Epithelial cell of prostate (primary cell): ENCODE measurements at regions not wholly inside any gene's neighbourhood (a gene's known extent, or its start where the extent isn't known, plus 50 kb on each side); places are given as distances from the start of the nearest gene placed in this dataset.

Source experiments
- DNase-seq: peaks from one replicate; pipeline ENCODE4 v3.0.0-alpha.2; 2011; ENCODE audit warnings: low read depth, low spot score
- H3K27ac ChIP-seq: fragments of 450-650 bp; 2 replicates; pipeline ENCODE4 v1.5.1; 2017; ENCODE audit warnings: mild to moderate bottlenecking

DNA sequence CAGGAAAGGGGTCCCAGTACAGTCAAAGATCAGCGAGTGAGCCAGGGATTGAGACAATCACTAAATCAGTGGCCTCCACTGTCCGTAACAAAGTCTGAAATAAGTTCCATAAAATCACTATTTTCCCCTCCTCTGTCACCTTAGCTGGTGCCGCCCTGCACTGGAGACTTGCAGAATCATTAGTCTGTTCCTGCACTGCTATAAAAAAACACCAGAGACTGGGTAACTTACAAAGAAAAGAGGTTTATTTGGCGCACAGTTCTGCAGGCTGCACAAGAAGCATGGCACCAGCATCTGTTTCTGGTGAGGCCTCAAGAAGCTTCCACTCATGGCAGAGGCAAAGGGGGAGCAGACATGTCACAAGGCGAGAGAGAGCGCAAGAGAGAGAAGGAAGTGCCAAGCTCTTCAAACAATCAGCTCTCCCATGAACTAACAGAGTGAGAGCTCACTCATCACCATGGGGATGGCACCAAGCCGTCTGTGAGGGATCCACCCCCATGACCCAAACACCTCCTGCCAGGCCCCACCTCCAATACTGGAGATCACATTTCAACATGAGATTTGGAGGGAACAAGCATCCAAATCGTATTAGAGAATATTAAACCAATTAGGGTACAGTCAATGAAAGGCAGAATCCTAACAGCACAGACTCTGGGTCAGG lies 129.8 kb upstream of the TIAM1 start:
- no peak for DNase-seq

DNA sequence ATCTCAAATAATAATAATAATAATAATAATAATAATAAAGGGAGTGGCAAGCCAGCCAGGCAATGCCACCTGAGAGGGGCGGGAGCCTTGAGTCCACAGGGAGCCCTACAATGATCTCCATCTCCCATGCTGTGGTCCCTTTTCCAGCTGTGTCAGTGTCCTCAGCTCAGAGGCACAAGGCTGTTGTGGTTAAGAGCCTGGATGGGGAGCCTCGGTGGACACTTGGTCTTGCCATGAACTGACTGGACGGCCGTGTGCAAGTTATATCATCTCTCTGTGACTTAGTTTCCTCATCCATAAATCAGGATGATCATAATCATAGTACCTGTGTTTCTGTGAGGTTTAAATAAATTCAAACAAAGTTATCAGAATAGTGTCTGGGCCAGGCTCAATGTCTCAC lies 127.8 kb upstream of the TIAM1 start:
- H3K27ac ChIP-seq: no peak overlapping the region
- DNase-seq: no peak

More for the DNA sequence above, 129.8 kb upstream of the TIAM1 start:
- no peak overlapping the region for H3K27ac ChIP-seq

DNA sequence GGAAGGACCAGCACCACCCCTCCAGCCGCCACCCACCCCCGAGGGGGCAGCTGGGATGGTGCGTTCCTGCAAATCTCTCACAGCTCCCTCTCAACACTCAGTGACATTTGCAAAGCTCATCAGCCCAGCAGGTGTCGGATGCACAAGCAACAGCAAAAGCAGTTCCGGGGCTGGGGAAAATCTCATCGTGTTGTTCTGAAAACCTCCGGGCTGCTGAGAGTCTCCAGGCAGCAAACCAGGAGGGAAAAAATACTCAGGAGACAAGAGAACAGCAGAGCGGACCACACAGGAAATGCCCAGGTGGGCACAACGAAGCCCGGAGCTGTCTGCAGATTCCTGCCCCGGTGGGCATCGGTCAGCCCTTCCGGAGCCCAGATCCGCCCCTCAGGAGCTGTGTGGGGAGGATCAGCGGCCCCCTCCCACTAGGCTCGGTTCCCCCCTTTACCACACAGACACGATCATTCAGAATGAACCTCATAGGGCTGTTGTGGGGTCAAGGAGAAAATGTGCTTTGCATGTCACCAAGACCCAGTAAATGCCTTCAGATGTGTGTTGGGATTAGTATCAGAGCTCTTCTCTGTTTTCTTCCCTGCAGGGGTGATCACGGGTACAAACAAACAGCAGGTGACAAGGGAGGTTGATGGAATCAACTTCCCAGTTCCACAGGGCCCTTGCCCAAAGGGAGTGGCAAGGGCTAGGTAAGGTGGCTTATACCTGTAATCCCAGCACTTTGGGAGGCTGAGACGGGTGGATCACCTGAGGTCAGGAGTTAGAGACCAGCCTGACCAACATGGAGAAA lies 127.0 kb upstream of the TIAM1 start:
- H3K27ac ChIP-seq: no peak overlapping the region
- no peak for DNase-seq

DNA sequence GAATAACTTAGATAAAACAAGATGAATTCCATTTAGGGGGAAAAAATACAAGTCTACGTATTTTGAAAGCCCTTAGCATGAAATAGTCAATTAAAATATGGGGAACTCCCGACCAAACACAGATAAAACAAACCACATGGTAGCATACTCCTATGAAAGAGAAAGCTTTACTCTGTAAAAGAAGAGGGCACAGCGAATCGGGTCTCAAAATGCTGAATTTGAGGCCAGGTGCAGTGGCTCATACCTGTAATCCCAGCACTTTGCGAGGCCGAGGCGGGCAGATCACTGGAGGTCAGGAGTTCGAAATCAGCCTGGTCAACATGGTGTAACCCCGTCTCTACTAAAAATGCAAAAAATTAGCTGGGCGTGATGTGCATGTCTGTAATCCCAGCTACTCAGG lies 116.9 kb upstream of the TIAM1 start:
- no peak overlapping the region for H3K27ac ChIP-seq
- DNase-seq: no peak

DNA sequence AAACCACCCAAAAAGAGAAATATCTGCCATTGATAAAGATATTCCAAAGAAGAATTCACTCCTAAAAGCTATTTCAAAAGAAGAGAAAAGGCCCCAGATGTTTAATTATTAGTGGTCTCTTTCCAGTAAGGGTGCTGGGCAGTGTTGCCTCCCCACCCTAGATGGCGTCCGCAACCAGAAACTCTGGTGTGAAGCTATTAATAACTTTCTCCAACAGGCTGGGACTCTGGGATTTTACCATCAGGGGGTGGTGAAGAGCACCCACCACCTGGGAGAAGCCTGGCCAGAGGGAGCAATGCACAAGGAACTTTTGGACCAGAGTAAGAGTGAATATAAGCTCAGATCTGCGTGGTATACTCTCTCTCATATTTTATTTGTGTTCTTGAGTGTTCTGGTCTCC lies 115.4 kb upstream of the TIAM1 start:
- DNase-seq: no peak

DNA sequence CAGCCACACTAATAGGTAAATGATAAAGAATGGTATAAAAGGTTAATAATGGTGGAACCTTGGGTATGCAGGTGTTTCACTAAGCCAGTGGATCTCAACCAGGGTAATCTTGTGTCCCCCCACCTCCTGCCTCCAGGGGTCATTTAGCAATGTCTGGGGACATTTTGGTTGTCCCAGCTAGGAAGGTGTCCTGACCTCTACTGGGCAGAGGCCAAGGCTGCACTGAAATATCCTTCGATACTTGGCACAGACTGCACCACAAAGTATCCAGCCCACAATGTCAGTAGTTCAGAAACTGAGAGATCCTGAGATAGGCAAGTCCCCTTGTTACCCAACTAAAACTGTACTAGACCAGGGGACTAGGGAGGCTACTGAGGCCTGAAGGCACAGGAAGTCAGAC lies 113.6 kb upstream of the TIAM1 start:
- H3K27ac ChIP-seq: no peak overlapping the region
- no peak for DNase-seq

More for the DNA sequence above, 115.4 kb upstream of the TIAM1 start:
- no peak overlapping the region for H3K27ac ChIP-seq

DNA sequence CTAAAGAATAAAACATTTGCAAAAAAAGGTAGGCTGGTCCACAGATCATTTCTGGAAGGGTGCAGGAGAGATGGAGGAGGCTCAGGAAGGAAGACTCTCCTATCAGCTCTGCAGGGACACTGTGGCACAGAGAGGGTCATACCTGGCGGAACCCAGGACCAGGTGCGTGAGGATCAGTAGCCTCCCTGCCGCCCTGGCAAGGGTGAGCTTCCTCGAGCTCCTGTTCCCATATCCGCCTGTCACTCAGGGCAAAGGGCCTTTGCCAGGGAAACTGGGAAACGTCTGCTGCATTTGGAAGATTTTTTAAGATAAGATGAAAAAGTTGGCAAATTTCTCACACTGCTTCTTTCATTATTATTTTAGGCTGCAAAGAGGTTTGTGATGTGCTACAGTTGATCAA lies 112.1 kb upstream of the TIAM1 start:
- H3K27ac ChIP-seq: no peak overlapping the region
- no peak for DNase-seq

DNA sequence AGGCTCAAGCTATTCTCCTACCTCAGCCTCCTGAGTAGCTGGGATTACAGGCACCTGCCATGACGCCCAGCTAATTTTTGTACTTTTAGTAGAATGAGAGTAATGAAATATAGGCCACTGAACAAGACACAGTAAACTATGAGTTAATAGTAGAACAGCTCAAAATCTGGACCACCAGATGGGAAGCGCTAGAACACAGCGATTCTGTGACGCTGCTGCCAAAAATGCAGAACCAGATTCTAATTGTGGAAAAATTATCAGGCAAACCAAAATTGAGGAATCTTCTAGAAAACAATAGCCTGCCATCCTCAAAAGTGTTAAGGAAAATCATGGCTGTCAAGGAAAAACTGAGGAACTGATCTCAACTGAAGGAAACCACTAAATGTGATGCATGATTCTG lies 111.4 kb upstream of the TIAM1 start:
- DNase-seq: no peak
- no peak overlapping the region for H3K27ac ChIP-seq

DNA sequence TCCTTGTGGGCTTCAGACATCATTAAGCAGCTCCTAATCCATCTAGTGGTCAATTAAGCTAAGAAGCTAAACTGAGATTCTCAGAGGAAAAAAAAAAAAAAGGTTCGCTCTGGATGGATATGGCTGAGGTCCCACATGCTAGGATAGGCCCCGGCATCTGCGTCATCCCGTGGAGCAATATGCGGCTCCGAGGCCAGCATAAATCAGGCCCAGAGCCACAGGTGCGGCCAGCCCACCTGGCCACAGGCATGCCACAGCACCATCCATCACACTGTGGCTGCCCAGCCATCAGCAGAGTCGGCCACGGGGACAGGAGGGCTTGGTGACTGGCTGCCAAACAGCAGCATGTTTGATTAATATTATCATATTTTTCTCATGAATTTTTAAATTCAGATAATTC lies 106.9 kb upstream of the TIAM1 start:
- no peak overlapping the region for H3K27ac ChIP-seq
- DNase-seq: no peak

DNA sequence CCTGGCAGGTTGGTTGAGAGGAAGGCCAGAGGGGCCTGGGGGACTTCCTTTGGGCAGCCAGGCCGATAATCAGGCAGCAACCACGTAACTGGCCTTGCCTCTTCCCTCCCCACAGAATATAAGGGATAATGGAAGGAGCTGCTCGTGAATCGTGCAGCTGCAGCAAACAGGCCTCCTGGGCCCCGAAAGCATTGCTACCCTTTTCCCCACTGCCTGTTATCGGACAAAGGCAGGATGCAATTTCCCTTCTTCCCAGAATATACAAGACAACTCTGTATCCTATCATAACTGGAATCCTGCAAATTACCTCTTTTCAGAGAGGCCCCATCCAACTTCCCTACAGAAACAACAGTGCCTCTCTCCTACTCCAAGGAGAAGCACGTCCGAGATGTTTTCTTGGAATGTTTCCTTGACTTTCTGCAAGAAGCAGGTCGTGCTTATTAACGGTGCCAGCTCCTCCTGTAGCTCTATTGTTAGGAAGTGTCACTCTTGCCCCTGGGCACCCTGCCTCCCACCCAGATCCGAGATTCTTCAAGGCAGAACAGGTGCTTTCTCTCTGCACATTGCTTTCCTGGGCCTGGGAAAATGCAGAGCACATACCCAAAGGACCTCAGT lies 106.0 kb upstream of the TIAM1 start:
- no peak overlapping the region for H3K27ac ChIP-seq
- no peak for DNase-seq

DNA sequence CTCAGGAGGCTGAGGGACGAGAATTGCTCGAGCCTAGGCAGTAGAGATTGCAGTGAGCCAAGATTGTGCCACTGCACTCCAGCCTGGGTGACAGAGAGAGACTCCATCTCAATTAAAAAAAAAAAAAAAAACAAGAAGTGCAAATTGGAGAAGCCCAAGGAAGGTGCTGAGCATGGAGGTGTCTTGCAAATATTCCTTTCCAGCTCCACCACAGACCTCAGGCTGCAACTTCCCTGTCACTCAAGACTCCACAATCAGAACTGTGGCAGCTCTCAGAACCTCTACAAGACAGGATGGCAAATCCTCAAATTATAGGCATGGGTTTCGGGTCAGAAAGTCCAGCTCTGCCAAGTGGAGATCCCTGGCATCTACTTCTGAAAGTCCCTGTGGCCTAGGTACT lies 104.4 kb upstream of the TIAM1 start:
- no peak overlapping the region for H3K27ac ChIP-seq
- no peak for DNase-seq

DNA sequence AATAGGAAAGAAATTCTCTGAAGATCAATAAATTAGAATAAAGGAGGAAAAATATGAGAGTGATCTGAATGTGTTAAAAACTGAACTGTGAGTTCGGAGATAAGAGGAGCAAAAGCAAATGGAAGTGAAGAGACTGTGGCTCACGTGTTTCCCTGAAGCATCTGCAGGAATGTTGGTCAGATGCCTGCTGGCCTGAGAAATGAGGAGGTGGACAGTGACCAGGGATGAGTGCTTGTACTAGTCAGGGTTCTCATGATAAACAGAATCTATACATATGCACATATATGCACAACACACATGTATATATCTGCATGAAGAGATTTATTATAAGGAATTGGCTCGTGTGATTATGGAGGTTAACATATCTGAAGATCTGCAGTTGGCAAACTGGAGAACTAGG lies 103.4 kb upstream of the TIAM1 start:
- H3K27ac ChIP-seq: no peak overlapping the region
- no peak for DNase-seq

DNA sequence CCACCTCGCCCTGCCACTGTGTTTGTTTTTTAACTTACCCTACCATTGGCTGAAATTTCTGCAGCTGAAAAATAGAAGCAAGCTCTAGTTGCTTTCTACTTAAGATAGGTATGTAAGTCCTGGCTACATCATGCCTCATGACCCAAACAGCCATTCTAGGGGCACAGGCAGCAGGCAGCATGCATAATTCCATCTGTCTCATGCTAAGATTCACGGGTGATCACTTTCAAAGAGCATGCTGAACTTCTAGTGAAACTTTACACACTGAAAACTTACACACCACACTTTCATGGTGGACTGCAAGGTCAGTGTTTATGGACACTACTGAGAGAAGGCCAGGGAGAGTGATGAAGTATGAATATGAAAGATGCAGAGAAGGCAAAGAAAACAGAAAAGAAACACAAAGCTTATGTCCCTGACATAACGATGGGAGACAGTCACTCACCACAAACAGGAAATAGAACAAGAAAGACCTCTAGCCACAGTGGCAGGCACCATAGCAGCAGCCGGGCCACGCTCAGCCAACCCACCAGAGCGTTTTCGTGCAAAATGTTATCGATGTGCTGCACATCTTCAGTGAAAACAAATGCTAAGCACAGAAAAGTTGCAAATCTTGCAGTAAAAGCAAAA lies 102.3 kb upstream of the TIAM1 start:
- no peak overlapping the region for H3K27ac ChIP-seq
- no peak for DNase-seq

DNA sequence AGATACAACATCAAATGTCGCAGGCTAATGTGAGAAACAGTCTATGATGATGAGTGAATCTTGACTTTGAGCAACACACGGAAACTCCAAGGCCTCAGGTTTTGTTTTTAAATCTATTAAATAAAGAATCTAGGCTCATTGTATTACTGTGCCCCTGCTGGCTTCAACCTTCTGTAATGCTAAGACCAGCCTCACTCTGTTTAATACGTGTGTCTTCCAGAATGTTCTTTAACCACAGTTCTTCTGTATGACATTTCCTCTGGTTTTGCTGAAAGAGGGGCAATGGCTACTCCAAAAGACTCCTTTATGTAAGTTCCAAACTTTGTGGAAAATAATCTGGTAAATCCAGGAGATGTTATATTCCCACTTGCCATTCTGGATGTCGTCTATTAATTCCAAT lies 101.1 kb upstream of the TIAM1 start:
- DNase-seq: no peak
- no peak overlapping the region for H3K27ac ChIP-seq

DNA sequence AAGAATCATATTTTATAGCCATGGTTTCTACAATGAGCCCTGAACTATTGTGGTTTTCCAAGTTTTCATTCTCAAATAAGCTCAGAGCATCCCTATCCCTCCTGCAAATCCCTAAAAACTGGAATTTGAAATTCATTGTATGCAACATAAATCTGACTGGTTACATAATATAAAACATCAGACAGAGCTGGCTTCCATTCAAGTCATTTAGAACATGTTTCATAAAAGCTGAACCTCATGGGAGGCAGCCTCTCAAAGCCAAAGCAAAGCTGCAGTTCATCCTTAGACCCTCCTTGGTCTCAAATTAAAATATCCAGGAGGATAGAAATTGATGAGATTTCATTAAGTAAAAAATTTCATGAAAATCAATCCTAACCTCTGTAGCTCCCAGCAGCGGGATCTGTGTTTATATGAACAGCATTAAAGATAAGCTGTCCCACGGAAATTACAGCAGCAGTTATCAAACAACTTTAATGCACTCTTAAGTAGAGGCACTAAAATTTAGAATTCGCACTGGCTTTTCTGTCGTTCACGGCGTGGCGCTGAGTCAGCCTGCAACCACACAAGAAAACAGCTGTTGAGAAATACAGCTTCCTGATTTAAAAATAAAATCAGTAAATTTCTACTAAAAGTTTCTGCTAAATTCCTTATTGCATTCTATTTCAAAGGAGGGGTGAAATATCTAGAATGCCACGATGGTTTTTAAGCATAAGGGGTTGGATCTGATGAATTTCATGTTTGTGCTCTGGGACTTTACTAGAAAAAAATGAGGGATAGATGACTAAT lies 99.9 kb upstream of the TIAM1 start:
- no peak overlapping the region for H3K27ac ChIP-seq
- no peak for DNase-seq

DNA sequence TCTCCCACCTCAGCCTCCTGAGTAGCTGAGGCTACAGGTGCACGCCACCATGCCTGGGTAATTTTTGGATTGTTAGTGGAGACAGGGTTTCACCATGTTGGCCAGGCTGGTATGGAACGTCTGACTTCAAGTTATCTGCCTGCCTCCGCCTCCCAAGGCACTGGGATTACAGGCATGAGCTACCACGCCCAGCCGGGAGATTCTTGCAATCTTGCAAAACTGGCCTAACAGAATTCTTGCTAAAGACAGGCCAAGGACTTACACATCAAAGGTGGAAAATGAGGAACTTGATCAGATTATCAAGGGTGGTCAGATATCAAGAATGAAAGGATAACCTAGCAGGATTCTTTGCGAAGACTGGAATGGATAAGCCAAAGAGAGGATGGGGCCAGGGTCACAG lies 98.3 kb upstream of the TIAM1 start:
- H3K27ac ChIP-seq: no peak overlapping the region

DNA sequence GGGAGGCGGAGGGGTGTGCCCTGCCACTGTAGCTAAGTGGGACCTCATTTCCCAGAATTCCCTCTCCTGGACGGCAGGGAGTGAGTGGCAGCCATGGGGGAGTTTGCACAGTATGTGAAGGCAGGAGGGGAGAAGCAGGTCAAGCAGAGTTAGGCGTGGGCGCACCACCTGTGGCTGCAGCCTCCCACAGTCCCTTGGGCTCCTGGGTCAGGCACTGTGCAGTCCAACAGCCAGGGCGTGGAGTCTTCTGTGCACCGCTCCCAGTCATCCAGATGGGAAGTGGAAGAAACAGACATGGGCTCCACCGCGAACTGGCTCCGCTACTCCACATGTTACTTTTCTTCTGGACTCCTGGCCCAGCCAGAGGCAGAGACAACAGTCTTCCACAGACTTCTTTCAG lies 85.4 kb upstream of the TIAM1 start:
- DNase-seq: no peak
- H3K27ac ChIP-seq: no peak overlapping the region

More for the DNA sequence above, 98.3 kb upstream of the TIAM1 start:
- DNase-seq: no peak

DNA sequence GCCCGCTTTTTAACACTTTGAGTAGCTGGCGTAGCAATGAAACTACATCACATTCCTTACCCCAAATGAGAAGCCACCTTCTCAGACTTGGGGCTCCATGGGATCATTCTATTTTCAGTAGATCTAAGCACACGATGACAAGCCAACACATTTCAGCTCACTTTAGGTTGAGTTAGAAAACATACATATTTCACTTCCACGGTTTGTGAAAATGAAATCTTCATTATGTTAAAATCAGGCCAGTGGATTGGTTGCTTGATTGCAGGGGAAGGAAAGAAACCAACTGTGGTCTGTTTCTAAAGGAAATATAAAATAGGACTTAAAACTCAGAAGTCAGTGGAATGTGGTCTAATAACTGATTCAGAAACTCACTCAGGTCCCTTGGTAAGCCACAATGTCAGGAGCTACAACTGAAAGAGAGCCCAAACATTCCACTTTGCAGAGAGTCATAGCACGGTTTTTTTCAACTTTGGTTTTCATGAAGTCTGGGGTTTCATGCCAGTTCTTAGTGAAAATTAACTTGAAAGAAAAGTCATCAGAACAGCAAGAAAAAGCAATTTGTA lies 82.3 kb upstream of the TIAM1 start:
- H3K27ac ChIP-seq: no peak overlapping the region

DNA sequence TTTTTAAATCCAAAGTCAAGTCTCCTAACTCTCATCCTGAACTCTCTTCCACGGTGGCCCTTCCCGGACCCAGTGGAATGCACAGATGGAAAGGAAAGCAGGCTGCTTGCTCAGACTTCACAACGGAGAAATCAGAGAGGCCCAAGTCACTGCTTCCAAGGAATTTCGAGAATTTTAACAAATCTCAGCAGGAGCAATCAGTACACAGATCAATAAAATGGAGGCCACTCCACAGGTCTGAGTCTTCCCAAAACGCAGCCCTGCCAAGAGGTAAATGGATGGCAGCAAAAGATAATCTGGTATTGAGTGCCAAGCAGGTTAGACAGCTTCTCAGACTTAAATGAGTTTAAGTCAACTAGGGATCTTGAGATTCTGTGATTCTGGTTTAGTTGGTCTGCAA lies 81.1 kb upstream of the TIAM1 start:
- no peak overlapping the region for H3K27ac ChIP-seq
- DNase-seq: no peak

More for the DNA sequence above, 82.3 kb upstream of the TIAM1 start:
- DNase-seq: no peak

DNA sequence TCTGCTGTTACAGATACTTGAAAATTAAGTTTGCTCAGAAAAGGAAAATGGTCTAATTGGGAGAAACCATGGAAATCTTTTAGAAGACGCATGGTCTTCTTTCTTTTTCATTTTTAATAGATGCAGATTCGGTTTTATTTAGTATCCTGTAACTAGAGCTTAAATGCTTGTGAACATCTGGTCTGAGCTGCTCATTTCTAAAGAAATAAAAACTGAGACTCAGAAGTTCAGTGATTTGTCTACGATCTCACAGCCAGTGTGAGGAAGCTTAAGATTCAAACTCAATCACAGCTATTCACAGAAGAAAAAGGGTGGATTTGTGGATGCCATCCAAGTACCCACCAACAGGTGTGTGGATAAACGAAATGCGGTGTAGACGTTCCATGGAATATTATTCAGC lies 80.0 kb upstream of the TIAM1 start:
- no peak for DNase-seq
- no peak overlapping the region for H3K27ac ChIP-seq
